Testis (tissue), 2 donors: ENCODE measurements at regions not wholly inside any gene's neighbourhood (a gene's known extent, or its start where the extent isn't known, plus 50 kb on each side); places are given as distances from the start of the nearest gene placed in this dataset.

Experiments
- CTCF ChIP-seq, 3 experiments: fragments of 450-650 bp in 2 of 3; fragments of 200-600 bp in 1 of 3; sonication (generic) in 1 of 3; IDR thresholded peaks; one replicate each; pipeline ENCODE4 v1.5.1; 2016 to 2019; ENCODE audit warnings: antibody characterized with exemption in 3 of 3, mild to moderate bottlenecking in 2 of 3, moderate library complexity in 1 of 3
- POLR2A ChIP-seq: fragments of 450-650 bp; IDR thresholded peaks from one replicate; pipeline ENCODE4 v1.6.1; 2017; ENCODE audit warnings: antibody characterized with exemption, mild to moderate bottlenecking, moderate library complexity

GRCh38 chr21:18114810-18115209 is 129.8 kb upstream of the CHODL start:
- TF ChIP-seq CTCF (IDR thresholded peaks at IDR 0.05) (no peak), POLR2A (no peak)
